ENCODE measurements at regions not wholly inside any gene's neighbourhood (a gene's known extent, or its start where the extent isn't known, plus 50 kb on each side); places are given as distances from the start of the nearest gene placed in this dataset.
"Not testable (repeated sequence)": the region's sequence is repeated elsewhere in the genome, so short reads cannot be mapped to it uniquely, and the experiment has no call there.

- not testable (repeated sequence) for TF ChIP-seq CTCF, POLR2A (IDR thresholded peaks at IDR 0.05)
Measured at GRCh38 chr16:29301662-29302285, 104.7 kb downstream of the NPIPB11 start.

Measured in esophagus squamous epithelium (tissue), 4 donors.